Tibial nerve (tissue), 4 donors: ENCODE measurements at regions not wholly inside any gene's neighbourhood (a gene's known extent, or its start where the extent isn't known, plus 50 kb on each side); places are given as distances from the start of the nearest gene placed in this dataset.

Source experiments
- DNase-seq, 2 donors: peaks; one replicate each; pipeline ENCODE4 v3.0.0-alpha.2; 2019; ENCODE audit warnings: low spot score in 2 of 2
- H3K27ac ChIP-seq, 4 donors: fragments of 200-600 bp; sonication (generic) in 3 of 4; one replicate each; pipeline ENCODE4 v1.5.1; 2017 to 2019; ENCODE audit warnings: mild to moderate bottlenecking in 1 of 4
- H3K27me3 ChIP-seq, 2 donors: fragments of 200-600 bp; sonication (generic) in 1 of 2; one replicate each; pipeline versions ENCODE4 v1.5.1 to v1.6.0; 2017 to 2019
- H3K36me3 ChIP-seq, 3 donors: fragments of 200-600 bp; sonication (generic); one replicate each; pipeline ENCODE4 v1.5.1; 2018 to 2019
- H3K4me1 ChIP-seq, 4 donors: fragments of 200-600 bp; sonication (generic) in 3 of 4; one replicate each; pipeline ENCODE4 v1.5.1; 2017 to 2019
- H3K4me3 ChIP-seq, 4 donors: fragments of 200-600 bp; sonication (generic) in 3 of 4; one replicate each; pipeline ENCODE4 v1.5.1; 2017 to 2019; ENCODE audit warnings: mild to moderate bottlenecking in 1 of 4, moderate library complexity in 1 of 4
- H3K9me3 ChIP-seq, 4 donors: fragments of 200-600 bp; sonication (generic) in 3 of 4; one replicate each; pipeline ENCODE4 v1.5.1; 2017 to 2019
- EP300 ChIP-seq, 2 donors: sonication (generic); formaldehyde crosslinking; IDR thresholded peaks; one replicate each; pipeline ENCODE4 v1.6.1; 2017; ENCODE audit warnings: antibody characterized with exemption in 2 of 2, mild to moderate bottlenecking in 1 of 2
- POLR2A ChIP-seq, 2 donors: fragments of 450-650 bp; IDR thresholded peaks; one replicate each; pipeline ENCODE4 v1.6.1; 2017; ENCODE audit warnings: antibody characterized with exemption in 2 of 2, mild to moderate bottlenecking in 2 of 2, moderate library complexity in 2 of 2
- WGBS, 2 donors: methylation state at CpG; one replicate each; pipeline ENCODE4 v1.1.5; 2018; 5-methylcytosine and 5-hydroxymethylcytosine counted together
- TF ChIP-seq, protein P1 (sequence below), 5 experiments: fragments of 200-600 bp in 3 of 5; fragments of 450-650 bp in 2 of 5; sonication (generic) in 3 of 5; IDR thresholded peaks; one replicate each; pipeline ENCODE4 v1.5.1; 2016 to 2019; ENCODE audit warnings: antibody characterized with exemption in 5 of 5, mild to moderate bottlenecking in 3 of 5, moderate library complexity in 2 of 5

DNA sequence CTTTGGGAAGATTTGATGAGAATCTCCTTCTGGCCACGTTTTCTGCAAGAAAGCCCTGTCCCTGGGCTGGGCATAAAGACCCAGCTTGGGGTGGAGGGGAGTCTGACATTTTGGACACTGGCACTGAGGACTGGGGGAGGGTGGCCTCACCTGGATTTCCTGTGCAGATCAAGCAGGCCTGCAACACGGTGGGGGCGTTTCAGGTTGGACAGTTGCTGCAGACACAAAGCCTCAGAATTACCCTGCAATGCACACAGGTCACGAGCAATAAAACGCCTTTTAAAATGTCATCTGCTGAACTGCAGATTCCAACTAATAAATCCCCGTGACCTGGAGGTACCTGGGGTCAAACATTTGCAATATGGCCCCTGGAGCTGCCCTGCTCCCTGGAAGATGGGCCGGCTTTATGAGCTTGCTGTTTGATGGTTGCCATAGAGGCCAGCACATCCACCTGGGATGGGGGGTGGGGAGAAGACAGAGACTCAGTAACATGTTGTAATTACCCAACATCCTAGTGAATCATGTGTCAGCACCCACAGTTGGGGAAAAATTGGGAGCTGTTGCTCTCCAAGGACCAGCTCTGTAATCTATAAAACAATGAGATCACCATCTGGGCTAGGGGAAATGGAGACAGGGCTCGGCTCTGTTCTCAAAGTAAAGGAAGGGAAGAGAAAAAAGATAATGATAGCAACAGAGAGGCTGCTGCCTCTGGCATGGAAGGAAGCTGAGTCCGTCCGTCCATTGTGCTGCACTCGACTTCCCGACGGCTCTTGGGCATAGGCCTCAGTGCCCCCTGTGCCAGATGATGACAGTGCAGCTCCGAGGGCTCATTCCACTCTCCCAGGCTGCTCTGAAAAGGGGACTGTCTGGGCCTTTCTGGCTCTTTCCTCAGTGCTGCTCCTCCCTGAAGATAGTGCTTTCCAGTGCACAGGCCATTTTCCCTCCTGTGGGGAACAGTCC, 340.3 kb downstream of the CYRIA start:
- WGBS, 2 donors: 65 to 73% methylated on average over 14 of the region's 14 CpGs
- no peak for DNase-seq

DNA sequence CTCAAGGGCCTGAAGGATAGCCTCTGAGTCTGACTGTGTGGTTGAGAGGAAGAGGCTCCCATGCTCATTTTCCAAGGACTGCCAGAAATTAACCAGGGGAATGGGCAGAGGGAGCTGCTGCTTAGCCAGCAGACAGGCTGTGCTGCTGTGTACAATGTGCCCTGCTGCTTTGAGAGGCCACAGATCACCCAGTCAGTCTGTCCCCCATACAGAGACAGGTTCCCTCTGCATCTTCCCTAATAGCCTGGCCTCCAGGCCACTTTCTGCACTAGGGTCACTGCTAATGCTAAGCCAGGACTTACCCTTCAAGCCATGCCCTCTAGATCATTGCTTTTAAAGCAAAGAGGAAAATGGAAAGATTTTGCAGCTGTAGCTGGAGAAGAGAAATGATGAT, 341.1 kb downstream of the CYRIA start:
- DNase-seq: no peak
- TF ChIP-seq, protein P1, sequence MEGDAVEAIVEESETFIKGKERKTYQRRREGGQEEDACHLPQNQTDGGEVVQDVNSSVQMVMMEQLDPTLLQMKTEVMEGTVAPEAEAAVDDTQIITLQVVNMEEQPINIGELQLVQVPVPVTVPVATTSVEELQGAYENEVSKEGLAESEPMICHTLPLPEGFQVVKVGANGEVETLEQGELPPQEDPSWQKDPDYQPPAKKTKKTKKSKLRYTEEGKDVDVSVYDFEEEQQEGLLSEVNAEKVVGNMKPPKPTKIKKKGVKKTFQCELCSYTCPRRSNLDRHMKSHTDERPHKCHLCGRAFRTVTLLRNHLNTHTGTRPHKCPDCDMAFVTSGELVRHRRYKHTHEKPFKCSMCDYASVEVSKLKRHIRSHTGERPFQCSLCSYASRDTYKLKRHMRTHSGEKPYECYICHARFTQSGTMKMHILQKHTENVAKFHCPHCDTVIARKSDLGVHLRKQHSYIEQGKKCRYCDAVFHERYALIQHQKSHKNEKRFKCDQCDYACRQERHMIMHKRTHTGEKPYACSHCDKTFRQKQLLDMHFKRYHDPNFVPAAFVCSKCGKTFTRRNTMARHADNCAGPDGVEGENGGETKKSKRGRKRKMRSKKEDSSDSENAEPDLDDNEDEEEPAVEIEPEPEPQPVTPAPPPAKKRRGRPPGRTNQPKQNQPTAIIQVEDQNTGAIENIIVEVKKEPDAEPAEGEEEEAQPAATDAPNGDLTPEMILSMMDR (IDR thresholded peaks at IDR 0.05): no peak
- no peak for TF ChIP-seq POLR2A (IDR thresholded peaks at IDR 0.05)
- no peak for TF ChIP-seq EP300 (IDR thresholded peaks at IDR 0.05)
- H3K4me3 ChIP-seq: no peak overlapping the region
- H3K9me3 ChIP-seq: no peaks in the 10 kb centered on the region
- no peaks in the 10 kb centered on the region for H3K27me3 ChIP-seq
- H3K4me1 ChIP-seq: no peaks in the 10 kb centered on the region
- no peaks in the 10 kb centered on the region for H3K36me3 ChIP-seq
- no peak overlapping the region for H3K27ac ChIP-seq

More for the DNA sequence above, 340.3 kb downstream of the CYRIA start:
- H3K4me1 ChIP-seq: no peaks in the 10 kb centered on the region
- H3K9me3 ChIP-seq: no peaks in the 10 kb centered on the region
- H3K27me3 ChIP-seq: no peaks in the 10 kb centered on the region
- TF ChIP-seq, protein P1 (IDR thresholded peaks at IDR 0.05): no peak
- TF ChIP-seq EP300 (IDR thresholded peaks at IDR 0.05) (no peak), POLR2A (IDR thresholded peaks at IDR 0.05) (no peak)
- H3K4me3 ChIP-seq: no peak overlapping the region
- H3K27ac ChIP-seq: no peak overlapping the region
- H3K36me3 ChIP-seq: no peaks in the 10 kb centered on the region

DNA sequence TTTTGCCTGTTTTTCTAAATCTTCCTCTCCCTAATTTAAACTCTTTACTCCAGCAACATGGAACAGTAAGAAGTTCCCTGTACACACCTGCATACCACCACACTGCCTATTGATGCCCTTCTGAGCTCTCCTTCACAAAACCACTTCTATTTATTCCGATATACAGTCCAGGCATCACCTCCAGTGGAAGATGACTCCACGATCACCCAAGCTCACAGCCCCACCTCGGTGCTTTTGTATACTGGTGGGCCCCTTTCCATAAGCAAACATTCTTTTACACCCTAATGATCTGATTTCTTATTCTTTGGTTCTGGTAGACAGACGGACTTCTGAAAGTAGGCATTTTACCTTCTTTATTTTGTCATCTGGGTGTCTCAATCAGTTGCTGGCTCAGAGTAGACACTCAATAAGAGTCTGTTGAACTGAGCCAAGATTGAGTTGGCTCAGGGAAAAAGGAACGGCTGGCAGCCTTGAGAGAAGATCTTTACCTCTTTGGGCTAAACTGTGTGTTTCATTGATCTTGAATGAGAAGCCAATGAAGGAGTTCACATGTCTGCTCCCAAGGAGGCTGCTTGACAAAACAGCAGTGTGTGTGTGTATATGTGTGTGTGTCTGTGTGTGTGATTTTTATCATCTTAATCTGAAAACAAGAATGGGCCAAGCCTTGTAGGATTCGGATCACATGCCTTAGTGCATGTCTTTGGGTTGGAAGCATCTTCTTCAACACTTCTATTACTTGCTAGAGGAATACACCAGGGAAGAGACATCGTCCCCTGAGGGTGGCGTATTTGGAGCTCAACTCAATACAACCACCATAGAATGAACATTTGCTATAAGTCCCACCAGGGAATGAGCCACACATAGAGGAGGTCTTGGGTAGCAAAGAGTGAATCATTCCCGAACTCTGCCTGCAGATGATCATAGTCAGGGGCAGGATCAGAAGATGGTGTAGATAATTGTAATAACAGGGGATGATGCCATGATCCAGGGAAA, 341.8 kb downstream of the CYRIA start:
- WGBS, 2 donors: 91 to 93% methylated on average over 9 of the region's 9 CpGs
- no peak for TF ChIP-seq EP300 (IDR thresholded peaks at IDR 0.05)
- TF ChIP-seq, protein P1 (IDR thresholded peaks at IDR 0.05): no peak
- Histone ChIP-seq H3K9me3 (no peaks in the 10 kb centered on the region), H3K27me3 (no peaks in the 10 kb centered on the region), H3K4me1 (no peaks in the 10 kb centered on the region), H3K4me3 (no peak overlapping the region), H3K27ac (no peak overlapping the region), H3K36me3 (no peaks in the 10 kb centered on the region)
- no peak for DNase-seq

DNA sequence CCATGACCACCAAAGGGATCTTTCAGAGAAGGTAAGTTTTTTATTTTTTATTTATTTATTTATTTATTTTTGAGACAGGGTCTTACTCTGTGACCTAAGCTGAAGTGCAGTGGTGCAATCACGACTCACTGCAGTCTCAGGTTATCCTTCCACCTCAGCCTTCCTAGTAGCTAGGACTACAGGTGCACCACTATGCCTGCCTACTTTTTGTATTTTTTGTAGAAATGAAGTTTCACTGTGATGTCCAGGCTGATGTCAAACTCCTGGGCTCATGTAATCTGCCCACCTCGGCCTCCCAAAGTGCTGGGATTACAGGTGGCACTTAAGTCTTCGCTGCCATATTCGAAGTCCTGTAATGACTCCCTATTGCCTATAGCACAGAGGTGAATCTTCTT, 342.5 kb downstream of the CYRIA start:
- no peaks in the 10 kb centered on the region for H3K4me1 ChIP-seq
- no peak overlapping the region for H3K4me3 ChIP-seq
- H3K27me3 ChIP-seq: no peaks in the 10 kb centered on the region
- no peak for DNase-seq
- H3K36me3 ChIP-seq: no peaks in the 10 kb centered on the region
- TF ChIP-seq EP300 (IDR thresholded peaks at IDR 0.05) (no peak), POLR2A (IDR thresholded peaks at IDR 0.05) (no peak)
- TF ChIP-seq, protein P1 (IDR thresholded peaks at IDR 0.05): no peak
- no peaks in the 10 kb centered on the region for H3K9me3 ChIP-seq
- no peak overlapping the region for H3K27ac ChIP-seq
- 88 to 91% methylated on average over 4 of the region's 4 CpGs for WGBS, 2 donors
